Stimulated activated CD4-positive, alpha-beta T cell treated with anti-CD3 and anti-CD28 coated beads, Interleukin-4, amount 100 ng/mL, for 1 hour (primary cell): ENCODE measurements at regions not wholly inside any gene's neighbourhood (a gene's known extent, or its start where the extent isn't known, plus 50 kb on each side); places are given as distances from the start of the nearest gene placed in this dataset.

Experiments used
- DNase-seq: peaks from one replicate; pipeline ENCODE4 v3.0.0-alpha.2; 2020

GRCh38 chr2:67660871-67661270 lies 263.7 kb downstream of the ETAA1 start:
- no peak for DNase-seq

GRCh38 chr2:67662222-67662621 lies 265.1 kb downstream of the ETAA1 start:
- no peak for DNase-seq

GRCh38 chr2:67663776-67664175 lies 266.6 kb downstream of the ETAA1 start:
- no peak for DNase-seq

DNA sequence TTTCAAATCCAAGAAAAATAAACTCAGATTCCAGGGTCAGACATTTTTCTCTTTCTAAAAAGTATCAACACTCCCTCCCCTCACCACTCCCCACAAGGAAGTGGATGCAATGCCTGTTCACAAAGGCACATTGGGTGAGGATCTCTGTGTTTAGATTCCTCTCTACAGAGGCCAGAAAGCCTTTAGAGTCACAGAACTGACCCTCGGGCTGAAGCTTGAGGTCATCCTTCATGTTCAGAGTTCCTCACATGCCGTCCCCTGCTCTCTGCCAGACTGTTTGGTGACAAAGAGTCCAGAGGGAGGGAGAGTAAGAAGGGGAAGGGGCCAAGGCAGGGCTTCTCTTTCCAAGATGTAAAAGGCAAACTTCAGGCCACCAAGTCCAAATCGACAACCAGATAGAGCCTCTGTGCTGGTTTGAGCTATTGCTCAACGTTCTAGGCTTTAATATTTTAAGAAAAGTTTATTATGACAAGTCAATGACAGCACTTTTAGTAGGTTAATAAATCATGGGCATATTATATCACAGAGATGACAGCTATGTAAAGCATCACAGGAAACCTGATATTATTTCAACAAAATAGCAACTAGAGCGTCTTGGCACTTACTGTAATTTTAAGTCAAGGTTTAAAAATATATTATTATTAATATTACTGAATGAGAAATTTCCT lies 269.4 kb downstream of the ETAA1 start:
- DNase-seq = no peak

DNA sequence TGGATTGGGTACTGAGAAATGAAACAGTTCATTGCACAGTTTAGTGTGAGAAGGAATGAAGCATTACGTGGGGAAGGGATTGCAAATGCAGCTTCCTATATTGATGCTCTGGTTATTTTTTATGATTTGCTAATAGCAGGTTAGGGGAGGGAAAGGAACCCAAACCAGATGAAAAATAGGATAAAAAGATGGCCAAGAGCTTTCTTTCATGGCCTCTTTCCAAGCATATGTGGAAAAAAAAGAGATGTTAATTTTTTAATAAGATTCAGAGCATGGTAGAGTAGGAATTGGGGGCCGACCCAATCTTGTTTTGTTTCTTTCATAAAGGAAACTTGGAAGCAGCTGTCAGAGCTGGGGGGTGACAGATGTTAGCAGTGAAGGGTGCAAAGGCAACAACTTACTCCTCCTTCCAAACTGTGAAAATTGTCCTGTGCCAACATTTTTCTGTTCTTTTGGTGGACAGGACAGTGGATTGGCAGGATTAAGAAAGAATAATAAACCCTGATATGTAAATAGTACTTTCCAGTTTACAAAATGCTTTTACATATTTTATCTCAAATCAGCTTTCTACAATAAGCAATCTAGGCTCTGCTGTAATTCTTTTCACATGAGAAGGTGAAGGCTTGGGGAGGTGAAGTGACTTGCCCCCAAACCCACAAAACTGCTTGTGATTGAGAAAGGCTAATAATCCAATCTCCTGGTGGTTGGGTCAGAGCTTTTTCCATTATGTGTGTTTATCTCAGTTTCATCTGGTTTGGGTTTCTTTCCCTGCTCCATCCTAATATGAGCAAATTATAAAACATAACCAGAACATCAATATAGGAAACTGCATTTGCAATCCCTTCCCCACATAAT lies 270.1 kb downstream of the ETAA1 start:
- DNase-seq = no peak

DNA sequence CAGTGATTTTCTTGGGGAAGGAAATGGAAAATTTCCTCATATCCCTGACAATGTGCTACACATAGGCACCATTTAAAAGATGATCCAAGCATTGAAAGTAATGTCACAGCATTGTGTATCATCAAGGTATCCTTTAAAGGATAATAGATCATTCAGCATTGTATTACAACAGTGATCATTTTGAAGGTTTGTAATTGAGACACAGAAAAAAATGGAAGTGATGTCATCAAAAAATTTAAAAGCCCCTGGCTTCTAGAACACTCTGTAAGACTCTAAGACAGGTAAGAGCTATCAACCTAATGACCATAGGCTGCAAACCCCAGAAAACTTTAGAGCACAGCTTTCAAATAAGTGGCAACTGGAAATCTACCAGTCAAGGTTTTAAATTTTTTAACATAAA lies 271.4 kb downstream of the ETAA1 start:
- no peak for DNase-seq

DNA sequence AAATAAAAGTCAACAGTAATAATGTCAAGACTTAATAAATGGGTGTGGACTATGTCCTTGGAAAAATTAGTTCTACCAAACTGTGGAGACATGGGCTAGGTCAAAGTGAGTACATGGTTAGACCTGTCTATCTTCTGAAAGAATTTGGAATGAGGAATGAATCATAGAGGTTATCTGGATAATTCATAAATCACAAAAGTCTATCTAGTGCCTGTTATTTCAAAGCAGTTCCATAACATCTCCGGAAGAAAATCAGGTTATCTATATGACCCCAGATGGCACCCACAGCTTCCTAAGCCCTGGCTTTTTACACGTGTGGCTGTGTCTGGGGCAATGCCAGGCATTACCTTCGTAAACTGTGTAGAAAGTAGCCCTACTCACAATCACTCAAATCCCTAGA lies 272.0 kb downstream of the ETAA1 start:
- no peak for DNase-seq

DNA sequence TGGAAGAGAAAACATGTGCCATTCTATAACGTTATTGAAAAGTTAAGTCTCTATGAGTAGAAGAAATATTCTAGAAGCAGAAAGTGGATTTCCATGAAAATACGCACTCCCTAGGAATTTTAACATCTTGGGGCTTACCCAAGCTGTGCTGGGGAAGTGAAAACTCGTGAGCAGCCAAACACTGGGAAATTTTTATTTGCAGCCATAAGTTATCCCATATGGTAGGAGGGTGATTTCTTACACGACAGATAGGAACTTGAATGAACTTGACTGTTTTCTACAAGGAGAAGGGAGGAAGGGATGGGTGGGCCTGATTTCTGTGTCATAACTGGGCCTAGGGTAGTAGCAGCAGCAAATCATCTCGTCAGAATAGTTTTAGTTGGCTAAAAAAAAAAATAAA lies 272.6 kb downstream of the ETAA1 start:
- DNase-seq = no peak

- no peak for DNase-seq
Measured at GRCh38 chr2:67670747-67671183, 273.6 kb downstream of the ETAA1 start.

DNA sequence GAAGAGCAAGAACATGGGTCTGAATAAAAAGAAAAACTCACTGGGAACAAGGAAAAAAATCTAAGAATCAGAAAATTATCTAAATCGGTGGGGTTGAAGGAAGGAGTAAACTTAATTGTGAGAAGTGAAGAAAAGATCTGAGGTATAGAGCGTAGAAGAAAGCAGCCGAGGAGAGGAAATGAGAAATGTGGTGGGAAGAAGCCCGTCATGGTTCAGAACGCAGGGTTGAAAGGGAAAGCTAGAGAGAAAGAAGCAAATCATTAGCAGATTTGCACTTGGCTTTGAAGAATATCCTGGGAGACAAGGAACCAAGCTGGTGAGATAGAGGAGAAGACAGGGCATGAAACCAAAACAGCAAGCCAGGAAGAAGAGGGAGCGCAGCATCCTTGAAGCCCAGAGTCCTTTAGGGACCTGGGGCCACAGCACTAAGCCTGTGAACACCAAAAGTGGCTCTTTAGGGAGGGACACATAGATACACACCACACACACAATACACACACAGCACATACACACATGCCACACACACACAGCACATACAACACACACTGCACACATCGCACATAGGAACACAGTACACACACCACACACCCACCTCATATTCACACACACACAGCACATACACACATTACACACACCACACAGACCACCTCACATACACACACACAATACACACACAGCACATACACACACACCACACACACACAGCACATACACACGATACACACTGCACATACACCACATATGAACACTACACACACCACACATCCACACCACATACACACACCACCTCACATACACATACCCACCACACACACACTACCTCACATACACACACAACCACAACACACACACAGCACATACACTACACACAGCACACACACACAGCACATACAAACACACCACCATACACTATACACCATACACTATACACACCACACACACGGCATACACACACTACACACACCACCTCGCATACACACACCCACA lies 274.6 kb downstream of the ETAA1 start:
- no peak for DNase-seq

GRCh38 chr2:67674668-67675067 lies 277.5 kb downstream of the ETAA1 start:
- no peak for DNase-seq

DNA sequence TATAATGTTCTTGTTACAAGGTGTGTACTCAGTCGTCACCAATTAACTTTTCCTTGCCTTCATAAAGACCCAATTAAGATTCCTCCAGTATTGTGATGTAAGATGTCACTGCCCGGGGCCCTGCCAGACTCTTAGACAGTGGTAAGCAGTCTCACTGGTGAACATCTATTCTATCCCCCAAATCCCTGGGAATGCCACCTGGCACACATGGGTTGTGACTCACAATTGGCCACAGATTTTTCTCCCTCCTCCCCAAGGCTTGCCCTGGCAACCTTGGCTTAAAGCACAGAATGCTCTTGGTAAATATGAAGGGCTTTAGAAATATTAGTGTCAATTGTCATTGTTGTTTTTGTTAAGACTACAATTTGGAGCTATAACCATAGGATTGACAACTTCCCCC lies 287.9 kb downstream of the ETAA1 start:
- DNase-seq = no peak

DNA sequence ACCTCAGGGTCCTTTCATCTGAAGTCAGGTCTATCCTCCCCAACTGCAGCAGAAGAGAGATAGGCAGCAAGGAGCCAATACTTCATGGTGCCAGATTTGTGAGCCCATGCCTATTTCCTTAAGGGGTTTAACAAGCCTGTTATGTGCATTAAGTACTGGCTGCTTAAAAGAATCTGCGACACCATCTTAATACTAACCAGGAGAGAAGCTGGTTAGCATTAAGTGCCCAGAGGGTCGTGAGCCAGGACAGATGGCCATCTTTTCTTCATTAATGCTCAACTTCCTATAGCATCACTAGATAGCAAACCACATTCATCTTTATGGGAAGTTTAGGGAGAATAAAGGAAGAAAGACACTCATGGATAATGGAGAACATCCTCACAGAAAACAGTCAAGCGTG lies 289.1 kb downstream of the ETAA1 start:
- no peak for DNase-seq

DNA sequence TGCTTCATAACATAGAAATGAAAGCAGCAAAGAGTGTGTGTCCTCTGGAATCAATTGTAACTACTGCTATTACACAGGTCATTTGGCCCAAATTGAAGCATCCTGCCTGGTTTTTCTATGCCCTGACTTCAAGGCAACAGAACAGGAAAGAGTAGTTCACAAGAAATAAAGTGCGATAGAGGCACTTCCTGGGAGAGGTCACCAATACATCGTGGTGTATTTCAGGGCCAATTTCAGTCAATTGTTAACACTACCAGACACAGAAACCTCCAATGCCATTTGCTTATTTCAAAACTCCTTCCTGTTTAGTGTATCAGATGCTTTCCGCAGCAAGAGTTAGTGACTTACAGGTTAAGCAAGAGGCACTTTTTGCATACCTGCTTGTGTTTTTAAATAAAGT lies 292.1 kb downstream of the ETAA1 start:
- DNase-seq = no peak

DNA sequence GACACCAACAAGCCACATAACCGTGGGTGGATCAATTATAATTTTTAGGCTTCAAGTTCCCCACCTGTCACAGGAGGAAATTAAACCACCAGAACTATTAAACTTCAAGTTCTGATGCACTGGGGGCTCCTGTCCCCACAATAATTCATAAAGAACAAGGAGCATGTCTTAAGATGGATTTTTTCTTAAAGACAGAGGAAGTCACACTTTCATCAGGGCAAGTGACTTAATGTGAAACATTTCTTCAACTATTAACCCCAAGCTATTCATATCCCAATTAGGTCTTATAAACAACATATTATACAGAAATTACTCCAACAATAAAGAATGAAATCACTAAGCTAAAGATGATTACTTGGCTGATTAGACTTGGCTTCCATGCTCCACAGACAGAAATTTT lies 292.5 kb downstream of the ETAA1 start:
- no peak for DNase-seq

DNA sequence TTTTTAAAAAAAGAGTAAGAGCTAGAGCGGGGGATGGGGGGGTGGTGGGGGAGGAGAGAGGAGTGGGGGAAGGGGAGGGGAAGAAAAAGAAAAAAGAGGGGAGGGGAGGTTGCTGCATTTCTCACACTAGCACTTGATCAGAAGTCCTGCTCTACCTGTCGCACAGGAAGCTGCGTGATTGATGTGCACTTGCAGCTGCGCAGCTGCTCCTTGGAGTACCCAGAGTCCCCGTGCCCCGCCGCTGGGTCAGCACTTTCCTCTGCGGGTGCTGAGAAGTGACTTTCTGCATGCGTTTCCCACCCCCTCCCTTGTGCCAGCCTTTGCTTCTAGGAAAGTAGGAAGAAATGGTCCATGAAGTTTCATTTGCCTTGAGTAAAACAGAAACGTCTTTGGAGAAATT lies 297.3 kb downstream of the ETAA1 start:
- DNase-seq = no peak

GRCh38 chr2:67701011-67701410 lies 303.9 kb downstream of the ETAA1 start:
- no peak for DNase-seq

GRCh38 chr2:67702284-67702683 lies 305.2 kb downstream of the ETAA1 start:
- no peak for DNase-seq

- DNase-seq = no peak
Measured at GRCh38 chr2:67702937-67703336, 305.8 kb downstream of the ETAA1 start.

- no peak for DNase-seq
Measured at GRCh38 chr2:67706082-67706481, 308.9 kb downstream of the ETAA1 start.

DNA sequence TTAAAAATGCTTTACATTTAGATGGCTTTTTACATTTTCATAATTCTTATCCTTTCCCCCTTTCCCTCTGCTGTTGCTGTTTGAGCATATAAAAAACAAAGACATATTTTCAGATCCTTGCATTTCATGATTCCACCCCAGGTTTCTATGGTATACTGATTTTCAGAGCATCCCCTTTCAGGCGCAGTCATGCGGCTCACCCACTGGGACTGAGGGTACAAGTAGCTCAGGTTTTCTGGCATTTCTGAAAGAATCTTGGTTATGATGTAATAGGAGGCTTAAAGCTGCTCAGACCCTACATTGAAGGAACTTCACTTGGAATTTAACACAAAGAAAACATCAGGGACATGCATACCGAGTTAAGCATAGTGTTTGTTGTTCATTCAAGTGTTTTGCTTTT lies 310.8 kb downstream of the ETAA1 start:
- DNase-seq = no peak

- no peak for DNase-seq
Measured at GRCh38 chr2:67709835-67710234, 312.7 kb downstream of the ETAA1 start.

- no peak for DNase-seq
Measured at GRCh38 chr2:67712484-67712883, 315.4 kb downstream of the ETAA1 start.
